ENCODE measurements at regions not wholly inside any gene's neighbourhood (a gene's known extent, or its start where the extent isn't known, plus 50 kb on each side); places are given as distances from the start of the nearest gene placed in this dataset.
"Not testable (repeated sequence)": the region's sequence is repeated elsewhere in the genome, so short reads cannot be mapped to it uniquely, and the experiment has no call there.

DNA sequence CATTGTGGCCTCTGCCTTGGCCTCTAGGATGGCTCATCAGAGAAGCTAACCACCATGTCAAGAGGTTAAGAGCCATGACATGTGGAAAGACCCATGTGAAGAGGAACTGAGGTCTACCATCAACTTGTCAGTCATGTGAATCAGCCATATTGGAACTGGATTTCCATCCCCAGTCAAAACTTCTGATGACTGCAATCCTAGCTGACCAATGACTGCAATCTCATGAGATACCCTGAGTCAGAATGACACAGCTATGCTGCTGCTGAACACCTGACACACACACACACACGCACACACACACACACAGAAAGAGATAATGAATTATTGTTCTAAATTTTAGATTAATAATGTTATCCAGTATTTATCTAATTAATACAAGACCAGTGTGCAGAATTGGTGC, 337.5 kb upstream of the LMCD1 start:
- Mint-ChIP-seq H3K4me1 (no peaks in the 10 kb centered on the region), H3K9me3 (peaks cover 11% of the 10 kb centered on the region), H3K4me3 (no peak overlapping the region), H3K36me3 (no peaks in the 10 kb centered on the region), H3K27ac (no peak overlapping the region), H3K27me3 (no peaks in the 10 kb centered on the region)
- no peak for ATAC-seq

DNA sequence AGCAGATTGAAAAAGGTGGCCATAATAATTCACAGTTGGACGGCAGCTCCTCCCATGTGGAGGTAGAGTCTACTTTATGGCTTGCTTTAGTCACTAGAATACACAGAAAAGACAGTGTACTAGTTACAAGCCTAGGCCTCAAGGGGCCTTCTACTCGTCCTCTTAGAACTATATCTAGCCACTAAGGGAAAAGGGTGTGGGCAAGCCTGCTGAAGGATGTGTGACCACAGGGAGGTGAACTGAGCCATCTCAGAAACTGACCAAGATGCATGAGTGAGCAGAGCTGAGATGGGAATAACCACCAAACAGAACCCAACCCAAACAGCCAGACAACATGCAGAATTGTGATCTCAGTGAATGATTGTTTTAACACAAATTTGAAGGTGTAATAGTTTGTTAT, 335.6 kb upstream of the LMCD1 start:
- no peak overlapping the region for H3K4me3 Mint-ChIP-seq
- H3K4me1 Mint-ChIP-seq, result no peaks in the 10 kb centered on the region
- H3K27me3 Mint-ChIP-seq, result no peaks in the 10 kb centered on the region
- H3K36me3 Mint-ChIP-seq, result no peaks in the 10 kb centered on the region
- H3K27ac Mint-ChIP-seq, result no peak overlapping the region
- peaks cover 16% of the 10 kb centered on the region for H3K9me3 Mint-ChIP-seq
- ATAC-seq, result no peak

DNA sequence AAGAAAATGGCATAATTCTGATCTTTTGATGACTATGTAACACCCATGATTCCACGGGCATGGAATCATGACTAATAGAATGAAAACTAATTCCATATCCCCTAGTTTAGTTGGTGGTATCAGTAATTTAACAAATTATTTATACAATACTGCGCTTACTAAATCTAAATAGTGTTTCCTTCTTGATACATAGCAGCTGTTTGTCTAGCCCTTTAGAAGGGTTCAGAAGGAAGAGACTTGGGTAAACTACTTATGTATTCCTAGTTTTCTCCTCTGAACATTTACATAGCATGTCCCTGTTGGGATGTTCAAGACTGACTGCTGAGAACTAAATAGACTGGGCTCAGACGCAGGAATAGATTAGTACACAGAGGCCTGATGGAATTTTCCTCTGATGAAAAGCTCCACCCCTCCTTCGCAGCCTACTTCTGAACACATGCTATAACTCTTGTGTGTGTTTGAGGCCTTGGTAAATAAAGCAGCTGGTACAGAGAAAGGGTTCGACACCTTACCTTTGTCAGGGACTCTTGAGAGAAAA, 330.6 kb upstream of the LMCD1 start:
- H3K4me1 Mint-ChIP-seq, result no peaks in the 10 kb centered on the region
- no peak for ATAC-seq
- no peaks in the 10 kb centered on the region for H3K27me3 Mint-ChIP-seq
- peaks cover 15% of the 10 kb centered on the region for H3K9me3 Mint-ChIP-seq
- H3K4me3 Mint-ChIP-seq, result no peak overlapping the region
- H3K27ac Mint-ChIP-seq, result no peak overlapping the region
- no peaks in the 10 kb centered on the region for H3K36me3 Mint-ChIP-seq

DNA sequence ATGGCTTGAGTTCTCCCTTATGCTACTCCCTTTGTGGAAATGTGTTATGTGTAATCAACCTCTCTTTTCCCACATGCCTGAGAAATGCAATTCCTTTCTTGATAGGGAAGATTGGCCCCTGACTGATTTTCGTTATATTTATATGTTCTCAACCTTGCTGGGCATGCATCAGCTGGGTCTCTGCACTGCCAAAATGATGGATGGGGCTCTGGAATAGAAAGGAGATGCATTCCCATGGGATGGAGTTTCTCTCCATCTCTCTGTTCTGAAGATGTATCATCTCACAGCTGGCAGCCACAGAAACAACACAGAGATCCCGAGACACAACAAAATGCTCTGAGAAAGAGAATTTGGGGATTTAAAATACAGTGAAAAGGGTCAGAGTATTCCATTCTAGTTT, 327.7 kb upstream of the LMCD1 start:
- no peak for ATAC-seq
- H3K27me3 Mint-ChIP-seq, result peaks cover 19% of the 10 kb centered on the region
- no peaks in the 10 kb centered on the region for H3K4me1 Mint-ChIP-seq
- H3K27ac Mint-ChIP-seq, result no peak overlapping the region
- peaks cover 5% of the 10 kb centered on the region for H3K9me3 Mint-ChIP-seq
- H3K36me3 Mint-ChIP-seq, result no peaks in the 10 kb centered on the region
- no peak overlapping the region for H3K4me3 Mint-ChIP-seq

DNA sequence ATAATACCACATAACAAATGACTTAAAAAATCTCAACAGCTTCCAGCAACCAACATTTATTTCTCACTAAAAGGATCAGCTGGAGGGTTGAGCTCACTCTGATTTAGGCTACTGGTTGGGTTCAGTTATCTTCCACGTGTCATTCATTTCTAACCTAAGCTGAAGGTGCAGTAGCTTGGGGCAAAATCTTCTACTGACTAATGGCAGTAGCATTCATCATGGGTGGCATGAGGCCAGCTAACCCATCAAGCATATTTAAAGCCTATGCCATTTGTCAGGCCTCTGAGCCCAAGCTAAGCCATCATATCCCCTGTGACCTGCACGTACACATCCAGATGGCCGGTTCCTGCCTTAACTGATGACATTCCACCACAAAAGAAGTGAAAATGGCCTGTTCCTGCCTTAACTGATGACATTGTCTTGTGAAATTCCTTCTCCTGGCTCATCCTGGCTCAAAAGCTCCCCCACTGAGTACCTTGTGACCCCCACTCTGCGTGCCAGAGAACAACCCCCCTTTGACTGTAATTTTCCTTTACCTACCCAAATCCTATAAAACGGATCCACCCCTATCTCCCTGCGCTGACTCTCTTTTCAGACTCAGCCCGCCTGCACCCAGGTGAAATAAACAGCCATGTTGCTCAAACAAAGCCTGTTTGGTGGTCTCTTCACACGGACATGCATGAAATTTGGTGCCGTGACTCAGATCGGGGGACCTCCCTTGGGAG, 324.7 kb upstream of the LMCD1 start:
- ATAC-seq, H3K4me3 Mint-ChIP-seq, H3K9me3 Mint-ChIP-seq, H3K27ac Mint-ChIP-seq, H3K36me3 Mint-ChIP-seq, H3K4me1 Mint-ChIP-seq: not testable (repeated sequence)
- H3K27me3 Mint-ChIP-seq, result peaks cover 20% of the 10 kb centered on the region

DNA sequence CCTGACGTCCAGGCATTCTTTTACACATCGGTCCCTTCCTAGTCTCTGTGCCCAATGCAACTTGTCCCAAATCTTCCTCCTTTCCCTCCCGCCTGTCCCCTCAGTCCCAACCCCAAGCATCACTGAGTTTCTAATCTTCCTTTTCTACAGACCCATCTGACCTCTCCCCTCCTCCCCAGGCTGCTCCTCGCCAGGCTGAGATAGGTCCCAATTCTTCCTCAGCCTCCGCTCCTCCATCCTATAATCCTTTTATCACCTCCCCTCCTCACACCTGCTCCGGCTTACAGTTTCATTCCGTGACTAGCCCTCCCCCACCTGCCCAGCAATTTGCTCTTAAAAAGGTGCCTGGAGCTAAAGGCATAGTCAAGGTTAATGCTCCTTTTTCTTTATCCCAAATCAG, 323.1 kb upstream of the LMCD1 start:
- H3K9me3 Mint-ChIP-seq, H3K4me1 Mint-ChIP-seq, H3K4me3 Mint-ChIP-seq, H3K36me3 Mint-ChIP-seq, H3K27ac Mint-ChIP-seq, ATAC-seq: not testable (repeated sequence)
- H3K27me3 Mint-ChIP-seq, result peaks cover 20% of the 10 kb centered on the region

DNA sequence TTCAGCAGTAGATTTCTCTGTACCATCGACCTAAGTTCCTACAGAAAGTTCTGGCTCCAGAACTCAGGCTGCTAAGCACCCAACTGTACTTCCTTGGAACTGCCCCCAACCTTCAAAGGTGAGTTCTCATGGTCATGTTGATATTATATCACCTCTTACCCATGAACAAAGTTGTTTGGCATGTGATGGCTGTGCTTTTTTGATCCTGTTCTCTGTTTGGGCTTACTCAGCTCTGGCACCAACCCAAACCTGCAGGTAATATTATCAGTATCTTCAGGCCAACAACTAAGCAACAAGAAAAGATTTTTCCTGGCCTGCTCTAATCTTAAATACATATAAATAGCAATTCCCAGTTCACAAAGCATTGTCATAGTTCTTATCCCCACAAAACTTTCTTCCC, 318.7 kb upstream of the LMCD1 start:
- peaks cover 9% of the 10 kb centered on the region for H3K4me1 Mint-ChIP-seq
- H3K27me3 Mint-ChIP-seq, result peaks cover 10% of the 10 kb centered on the region
- no peak overlapping the region for H3K27ac Mint-ChIP-seq
- H3K4me3 Mint-ChIP-seq, result no peak overlapping the region
- ATAC-seq, result no peak
- H3K9me3 Mint-ChIP-seq, result peaks cover 2% of the 10 kb centered on the region
- no peaks in the 10 kb centered on the region for H3K36me3 Mint-ChIP-seq

DNA sequence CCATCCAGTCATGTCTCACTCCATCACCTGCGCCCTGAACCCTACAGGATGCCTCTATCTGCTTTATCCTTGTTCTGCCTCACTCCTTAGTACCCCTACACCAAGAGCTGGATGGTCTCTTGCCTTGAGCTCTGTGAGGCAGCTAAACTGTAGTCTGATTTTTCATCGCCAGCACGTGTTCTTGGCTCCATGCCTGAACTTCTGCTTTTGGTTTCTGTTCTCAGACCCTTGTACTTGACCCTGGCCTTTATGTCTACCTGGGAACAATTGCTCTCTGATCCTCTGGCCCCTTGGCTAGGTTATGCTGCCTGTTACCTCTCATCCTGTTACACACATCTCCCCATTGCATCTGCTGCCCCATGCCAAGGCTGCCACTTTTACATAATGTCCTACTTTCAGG, 318.0 kb upstream of the LMCD1 start:
- Mint-ChIP-seq H3K27me3 (peaks cover 3% of the 10 kb centered on the region), H3K9me3 (peaks cover 2% of the 10 kb centered on the region), H3K4me1 (peaks cover 9% of the 10 kb centered on the region), H3K36me3 (no peaks in the 10 kb centered on the region), H3K27ac (no peak overlapping the region), H3K4me3 (no peak overlapping the region)
- peak; percentile 56 for ATAC-seq

DNA sequence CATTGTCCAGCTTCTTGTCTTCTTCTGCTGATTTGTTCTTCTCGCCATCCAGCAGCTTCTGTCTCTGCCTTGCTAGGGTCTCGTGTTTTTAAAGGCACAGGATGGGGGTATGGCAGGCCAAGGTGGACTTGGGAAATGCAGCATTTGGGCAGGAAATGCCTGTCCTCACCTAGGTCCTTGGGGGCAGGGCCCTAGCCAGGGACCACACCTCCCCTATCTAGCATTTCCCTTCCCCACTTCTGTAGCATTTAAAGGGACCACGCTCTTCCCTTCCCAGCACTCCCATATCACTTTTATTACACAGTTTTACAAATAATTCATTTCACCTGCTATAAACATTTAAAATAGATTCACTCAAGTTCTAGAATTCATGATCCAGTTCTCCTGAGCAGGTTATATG, 315.4 kb upstream of the LMCD1 start:
- no peak overlapping the region for H3K27ac Mint-ChIP-seq
- peaks cover 8% of the 10 kb centered on the region for H3K9me3 Mint-ChIP-seq
- peaks cover 9% of the 10 kb centered on the region for H3K4me1 Mint-ChIP-seq
- no peaks in the 10 kb centered on the region for H3K27me3 Mint-ChIP-seq
- no peak overlapping the region for H3K4me3 Mint-ChIP-seq
- ATAC-seq, result no peak
- H3K36me3 Mint-ChIP-seq, result peaks cover 1% of the 10 kb centered on the region

DNA sequence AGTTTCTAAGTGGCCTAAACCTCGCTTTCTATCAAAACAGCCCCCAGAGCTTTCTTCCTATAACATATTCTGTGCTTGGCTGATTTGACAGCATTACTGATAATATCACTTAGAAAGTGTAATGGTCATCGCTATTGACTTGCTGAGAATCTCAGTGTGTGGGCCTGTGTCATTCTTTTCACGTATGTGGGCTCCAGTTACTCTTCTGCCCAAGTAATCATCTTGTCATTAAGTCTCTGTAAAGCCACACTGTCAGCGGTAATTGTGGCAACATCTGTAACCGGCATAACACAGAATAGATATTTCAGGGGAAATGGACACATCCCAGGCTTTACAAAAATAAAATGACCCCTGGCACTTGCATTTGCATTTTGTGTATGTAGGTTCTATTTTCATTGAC, 313.6 kb upstream of the LMCD1 start:
- H3K9me3 Mint-ChIP-seq, result peaks cover 14% of the 10 kb centered on the region
- no peaks in the 10 kb centered on the region for H3K27me3 Mint-ChIP-seq
- no peak overlapping the region for H3K27ac Mint-ChIP-seq
- H3K4me3 Mint-ChIP-seq, result no peak overlapping the region
- peaks cover 9% of the 10 kb centered on the region for H3K4me1 Mint-ChIP-seq
- ATAC-seq, result no peak
- H3K36me3 Mint-ChIP-seq, result peaks cover 7% of the 10 kb centered on the region

DNA sequence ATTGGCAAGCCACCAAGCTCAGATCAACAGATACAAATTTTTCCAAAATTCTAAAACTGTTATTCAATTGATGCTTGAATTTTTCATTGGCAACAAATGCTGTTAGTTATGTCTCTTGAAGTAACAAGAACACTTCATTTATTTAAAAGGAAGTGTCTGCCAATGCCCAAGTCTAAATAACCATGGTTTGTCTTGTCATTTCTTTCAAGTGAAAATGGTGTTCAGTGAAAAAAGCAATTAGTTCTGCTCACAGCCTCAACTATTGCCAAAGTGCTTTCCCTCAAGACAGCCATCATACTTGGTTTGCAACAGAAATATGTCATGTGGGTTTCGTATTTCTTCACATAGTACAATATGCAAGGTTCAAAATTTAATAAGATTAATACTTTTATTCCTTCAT, 312.6 kb upstream of the LMCD1 start:
- Mint-ChIP-seq H3K27me3 (no peaks in the 10 kb centered on the region), H3K4me1 (peaks cover under 1% of the 10 kb centered on the region), H3K9me3 (peaks cover 14% of the 10 kb centered on the region), H3K4me3 (no peak overlapping the region), H3K36me3 (peaks cover 7% of the 10 kb centered on the region), H3K27ac (no peak overlapping the region)
- ATAC-seq, result no peak

DNA sequence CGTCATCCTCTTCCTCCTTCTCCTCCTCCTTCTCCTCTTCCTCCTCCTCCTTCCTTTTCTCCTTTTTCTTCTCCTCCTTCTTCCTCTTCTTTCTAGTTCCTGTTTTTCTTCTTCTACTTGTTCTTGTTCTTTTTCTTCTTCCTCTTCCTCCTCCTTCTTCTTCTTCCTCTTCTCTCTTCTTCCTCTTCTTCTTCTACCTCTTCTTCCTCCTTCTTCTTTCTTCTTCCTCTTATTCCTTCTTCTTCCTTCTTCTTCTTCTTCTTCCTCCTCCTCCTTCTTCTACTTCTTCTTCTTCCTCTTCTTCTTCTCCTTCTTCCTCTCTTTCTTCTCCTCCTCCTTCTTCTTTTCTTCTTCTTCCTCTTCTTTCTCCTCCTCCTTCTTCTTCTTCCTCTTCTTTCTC, 310.2 kb upstream of the LMCD1 start:
- no peaks in the 10 kb centered on the region for H3K4me1 Mint-ChIP-seq
- no peak for ATAC-seq
- no peak overlapping the region for H3K4me3 Mint-ChIP-seq
- H3K27me3 Mint-ChIP-seq, result no peaks in the 10 kb centered on the region
- H3K36me3 Mint-ChIP-seq, result peaks cover 7% of the 10 kb centered on the region
- peaks cover 12% of the 10 kb centered on the region for H3K9me3 Mint-ChIP-seq
- no peak overlapping the region for H3K27ac Mint-ChIP-seq

DNA sequence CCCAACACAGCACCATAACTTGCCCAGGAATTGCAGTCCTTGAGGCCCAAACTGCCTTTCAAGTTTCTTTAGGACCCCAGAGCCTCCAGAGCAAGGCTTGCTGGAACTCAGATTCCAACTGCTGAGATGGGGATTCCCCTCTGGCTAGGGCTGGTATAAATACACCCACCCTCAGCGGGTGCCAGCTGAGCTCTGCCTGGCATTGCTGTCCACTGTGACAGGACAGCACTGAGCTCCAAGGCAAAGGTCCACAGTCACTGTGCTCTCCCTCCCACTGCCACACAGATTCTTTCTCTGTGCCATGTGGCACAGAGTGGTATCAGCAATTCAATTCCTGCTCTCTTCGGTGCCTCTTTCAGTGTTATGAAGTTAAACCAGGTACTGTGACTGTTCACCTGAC, 304.2 kb upstream of the LMCD1 start:
- H3K4me1 Mint-ChIP-seq, result no peaks in the 10 kb centered on the region
- ATAC-seq, result peak; percentile 27
- H3K27me3 Mint-ChIP-seq, result peaks cover 23% of the 10 kb centered on the region
- H3K4me3 Mint-ChIP-seq, result no peak overlapping the region
- H3K27ac Mint-ChIP-seq, result no peak overlapping the region
- no peaks in the 10 kb centered on the region for H3K9me3 Mint-ChIP-seq
- H3K36me3 Mint-ChIP-seq, result no peaks in the 10 kb centered on the region

DNA sequence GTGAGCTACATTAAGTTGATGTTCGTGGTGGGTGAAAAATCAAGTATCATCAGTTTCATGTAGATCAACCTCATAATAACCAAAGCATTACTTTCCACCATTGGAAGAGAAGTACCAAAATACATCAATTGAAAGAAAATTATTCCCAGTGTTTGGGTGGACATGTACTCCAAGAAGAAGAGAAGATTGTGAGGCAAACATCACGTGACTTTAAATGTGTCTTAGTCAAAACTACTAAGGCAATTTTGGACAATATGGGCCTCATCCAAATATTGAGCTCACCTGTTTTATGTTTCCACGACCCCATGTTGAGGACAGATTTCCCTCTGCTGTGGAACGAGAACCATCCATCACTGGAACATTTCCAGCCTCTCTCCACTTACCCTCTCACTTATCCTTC, 303.0 kb upstream of the LMCD1 start:
- peaks cover 23% of the 10 kb centered on the region for H3K27me3 Mint-ChIP-seq
- H3K27ac Mint-ChIP-seq, result no peak overlapping the region
- H3K36me3 Mint-ChIP-seq, result no peaks in the 10 kb centered on the region
- no peaks in the 10 kb centered on the region for H3K4me1 Mint-ChIP-seq
- no peak overlapping the region for H3K4me3 Mint-ChIP-seq
- H3K9me3 Mint-ChIP-seq, result no peaks in the 10 kb centered on the region
- ATAC-seq, result no peak

DNA sequence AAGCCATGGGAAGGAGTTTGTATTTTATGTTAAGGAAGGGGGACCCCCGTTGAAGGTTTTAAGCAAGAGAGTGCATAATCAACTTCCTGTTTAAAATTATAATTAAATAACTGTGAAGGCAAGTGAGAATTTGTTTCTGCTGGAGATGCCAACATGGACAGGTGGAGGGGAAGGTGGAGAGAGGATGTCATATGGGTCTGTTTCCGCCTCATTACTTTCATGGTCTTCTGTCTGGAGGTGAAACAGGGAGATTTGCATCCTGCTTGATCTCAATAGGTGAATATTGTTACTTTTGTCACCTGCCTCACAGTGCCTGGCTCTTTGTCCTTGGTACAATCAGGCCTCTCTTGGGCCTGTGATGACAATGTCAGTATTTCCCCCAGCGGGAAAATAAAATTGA, 300.6 kb upstream of the LMCD1 start:
- Mint-ChIP-seq H3K9me3 (no peaks in the 10 kb centered on the region), H3K27ac (no peak overlapping the region), H3K4me3 (no peak overlapping the region), H3K4me1 (no peaks in the 10 kb centered on the region), H3K27me3 (peaks cover 23% of the 10 kb centered on the region), H3K36me3 (no peaks in the 10 kb centered on the region)
- no peak for ATAC-seq

DNA sequence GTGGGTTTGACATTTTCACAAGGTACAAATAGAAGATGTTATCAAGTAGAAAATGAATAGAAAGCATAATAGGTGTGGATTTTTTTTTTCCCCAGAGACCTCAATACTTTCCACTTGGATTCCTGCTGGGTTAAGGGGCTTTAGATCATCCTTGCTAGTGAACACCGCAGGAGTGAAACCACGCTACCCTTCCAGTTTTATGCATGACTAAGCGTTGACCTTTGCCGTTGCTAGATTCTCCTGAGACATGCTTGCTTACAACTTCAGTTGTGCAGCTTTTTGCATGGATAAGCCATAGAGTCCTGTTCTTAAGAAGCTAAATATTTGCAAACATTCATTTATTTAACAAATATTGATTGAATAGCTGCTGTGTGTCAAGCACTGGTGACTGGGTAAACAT, 299.7 kb upstream of the LMCD1 start:
- H3K4me3 Mint-ChIP-seq, result no peak overlapping the region
- H3K36me3 Mint-ChIP-seq, result no peaks in the 10 kb centered on the region
- no peak overlapping the region for H3K27ac Mint-ChIP-seq
- ATAC-seq, result no peak
- H3K9me3 Mint-ChIP-seq, result no peaks in the 10 kb centered on the region
- peaks cover 20% of the 10 kb centered on the region for H3K27me3 Mint-ChIP-seq
- H3K4me1 Mint-ChIP-seq, result no peaks in the 10 kb centered on the region
